ENCODE measurements at regions not wholly inside any gene's neighbourhood (a gene's known extent, or its start where the extent isn't known, plus 50 kb on each side); places are given as distances from the start of the nearest gene placed in this dataset.

GRCh38 chr3:76554707-76555106 is 485.2 kb upstream of the ROBO2 start:
- no peak overlapping the region for H3K27ac ChIP-seq
- TF ChIP-seq ZFX (IDR thresholded peaks at IDR 0.05; ENCODE audit: borderline replicate concordance) (no peak), CTCF (IDR thresholded peaks at IDR 0.05) (no peak)

DNA sequence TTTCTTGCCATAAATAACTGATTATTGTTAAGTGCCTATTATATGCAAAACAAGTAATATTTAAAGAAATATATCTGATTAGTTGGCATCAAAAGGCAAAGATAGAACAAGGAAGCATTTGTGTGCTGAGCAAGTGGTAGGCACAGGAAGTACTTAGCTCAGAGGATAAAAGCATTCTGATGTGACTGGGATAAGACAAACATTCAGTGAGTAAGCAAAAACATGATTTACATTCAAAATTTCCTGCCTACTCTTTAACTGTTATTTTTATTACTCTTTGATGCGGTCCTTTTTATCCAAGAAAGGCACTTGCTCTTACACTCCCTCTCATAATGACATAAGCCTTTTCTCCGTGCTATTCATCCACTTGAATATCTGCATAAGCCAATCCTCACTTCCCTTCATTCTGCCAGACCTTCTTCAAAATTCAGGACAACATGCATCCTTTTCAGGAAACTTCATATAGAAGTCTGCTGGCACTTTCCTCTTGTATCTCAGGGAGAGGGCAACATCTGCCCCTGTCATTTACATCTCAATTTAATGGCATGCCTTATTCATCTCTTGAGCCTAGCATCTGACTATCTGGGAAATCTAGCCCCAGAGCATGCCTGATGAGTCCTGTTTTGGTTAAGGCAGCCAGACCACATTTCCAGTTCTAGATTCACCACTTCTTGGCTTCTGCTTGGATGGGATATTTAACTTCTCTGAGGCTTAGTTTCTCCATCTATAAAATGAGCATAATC is 478.2 kb upstream of the ROBO2 start:
- H3K27ac ChIP-seq: no peak overlapping the region
- TF ChIP-seq CTCF (IDR thresholded peaks at IDR 0.05): no peak
- no peak for TF ChIP-seq ZFX (IDR thresholded peaks at IDR 0.05; ENCODE audit: borderline replicate concordance)

GRCh38 chr3:76565496-76566210 is 474.2 kb upstream of the ROBO2 start:
- peak overlapping the region; percentile 74 for H3K27ac ChIP-seq
- TF ChIP-seq ZFX (IDR thresholded peaks at IDR 0.05; ENCODE audit: borderline replicate concordance) (no peak), CTCF (IDR thresholded peaks at IDR 0.05) (no peak)

- peak overlapping the region; percentile 74 for H3K27ac ChIP-seq
These were observed 473.7 kb upstream of the ROBO2 start for GRCh38 chr3:76566211-76566534.

GRCh38 chr3:76566904-76567303 is 473.0 kb upstream of the ROBO2 start:
- H3K27ac ChIP-seq: peak overlapping the region; percentile 74
- TF ChIP-seq ZFX (IDR thresholded peaks at IDR 0.05; ENCODE audit: borderline replicate concordance) (no peak), CTCF (IDR thresholded peaks at IDR 0.05) (no peak)

More at GRCh38 chr3:76566211-76566534, 473.7 kb upstream of the ROBO2 start:
- no peak for TF ChIP-seq ZFX (IDR thresholded peaks at IDR 0.05; ENCODE audit: borderline replicate concordance)
- TF ChIP-seq CTCF (IDR thresholded peaks at IDR 0.05): no peak

DNA sequence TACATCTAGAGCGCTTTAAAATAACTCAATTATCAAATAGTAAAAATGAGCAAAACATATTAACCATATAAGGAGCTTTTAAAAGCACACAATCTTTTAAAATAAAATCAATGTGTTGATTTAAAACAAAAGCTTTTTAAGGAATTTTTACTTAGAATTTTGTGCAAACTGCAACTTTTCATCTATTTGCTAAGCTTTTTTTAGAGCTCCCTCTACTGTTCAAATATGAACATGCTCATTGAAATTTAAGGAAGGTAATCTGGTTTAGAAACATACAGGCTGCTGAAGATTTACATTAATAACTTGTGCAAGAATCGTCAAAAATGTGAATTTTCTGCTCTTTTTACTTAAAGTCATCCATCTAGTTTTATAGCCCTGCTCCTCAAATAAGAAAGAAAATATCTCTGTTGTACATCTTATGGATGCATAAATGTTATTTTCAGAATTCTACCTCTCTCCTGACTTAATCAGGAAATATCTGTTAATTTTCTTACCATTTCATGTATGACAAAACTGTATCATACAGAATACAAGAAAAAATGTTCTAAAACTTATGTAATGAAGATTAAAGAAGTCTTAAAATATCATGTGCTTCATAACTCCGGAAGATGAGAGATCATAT is 469.4 kb upstream of the ROBO2 start:
- no peak overlapping the region for H3K27ac ChIP-seq
- no peak for TF ChIP-seq ZFX (IDR thresholded peaks at IDR 0.05; ENCODE audit: borderline replicate concordance)
- TF ChIP-seq CTCF (IDR thresholded peaks at IDR 0.05): peak; percentile 84

DNA sequence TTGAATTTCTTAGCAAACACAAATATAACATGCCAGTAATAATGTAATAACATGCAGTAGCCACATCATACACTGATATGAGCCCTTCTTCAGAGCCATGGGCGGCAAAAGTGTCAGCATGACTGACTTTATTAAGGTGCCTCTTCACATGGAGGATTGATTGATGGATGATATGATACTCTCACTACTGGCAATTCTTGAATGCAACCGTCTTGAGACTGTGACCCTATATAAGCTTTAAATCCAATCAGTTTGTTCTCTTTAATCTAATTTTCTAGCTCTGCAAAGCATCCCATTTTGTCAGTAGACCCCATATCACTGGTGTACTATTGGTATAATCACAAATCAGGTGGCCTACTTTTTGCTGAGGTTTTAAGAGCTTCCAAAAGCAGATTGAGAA is 463.7 kb upstream of the ROBO2 start:
- no peak overlapping the region for H3K27ac ChIP-seq
- no peak for TF ChIP-seq CTCF (IDR thresholded peaks at IDR 0.05)
- no peak for TF ChIP-seq ZFX (IDR thresholded peaks at IDR 0.05; ENCODE audit: borderline replicate concordance)
